OCI-LY3 (cell line): ENCODE measurements at regions not wholly inside any gene's neighbourhood (a gene's known extent, or its start where the extent isn't known, plus 50 kb on each side); places are given as distances from the start of the nearest gene placed in this dataset.

Source experiments
- H2AFZ ChIP-seq: fragments of 200-600, 300-600 bp; shearing (Covaris generic); 2 replicates; pipeline ENCODE4 v1.6.0; 2014; ENCODE audit warnings: antibody characterized with exemption, low read depth, low read length
- H3K27ac ChIP-seq: fragments of 200-600, 300-600 bp; sonication (generic); 2 replicates; pipeline ENCODE4 v1.5.1; 2014; ENCODE audit warnings: mild to moderate bottlenecking, low read length, moderate library complexity, mixed read lengths
- H3K27me3 ChIP-seq: fragments of 200-600, 300-600 bp; sonication (generic); 2 replicates; pipeline ENCODE4 v1.6.1; 2014; ENCODE audit warnings: low read depth, low read length, mixed read lengths
- H3K36me3 ChIP-seq: fragments of 200-600, 300-600 bp; sonication (generic); replicated peaks from 2 replicates; pipeline ENCODE3; 2014; ENCODE audit warnings: low read depth, low read length, mixed read lengths
- H3K4me1 ChIP-seq: fragments of 300-600, 200-600 bp; sonication (generic); 2 replicates; pipeline ENCODE4 v1.6.1; 2014; ENCODE audit warnings: low read length, mixed read lengths
- H3K4me2 ChIP-seq: fragments of 200-600, 300-600 bp; sonication (generic); 2 replicates; pipeline ENCODE4 v1.6.1; 2014; ENCODE audit warnings: low read length, mixed read lengths
- H3K4me3 ChIP-seq: fragments of 300-600, 200-600 bp; sonication (generic); 2 replicates; pipeline ENCODE4 v1.5.1; 2014; ENCODE audit warnings: antibody characterized with exemption, mild to moderate bottlenecking, low read length, moderate library complexity
- H3K79me2 ChIP-seq: fragments of 300-600, 200-600 bp; shearing (Covaris generic); 2 replicates; pipeline ENCODE4 v1.6.1; 2014; ENCODE audit warnings: mild to moderate bottlenecking, low read length, mixed read lengths
- H3K9ac ChIP-seq: fragments of 300-600, 200-600 bp; shearing (Covaris generic); 2 replicates; pipeline ENCODE4 v1.6.0; 2014; ENCODE audit warnings: mild to moderate bottlenecking, low read length, moderate library complexity
- H3K9me3 ChIP-seq: fragments of 200-600, 300-600 bp; shearing (Covaris generic); 2 replicates; pipeline ENCODE4 v1.6.1; 2014; ENCODE audit warnings: low read length, mixed read lengths; ENCODE audit not compliant: insufficient read depth
- H4K20me1 ChIP-seq: fragments of 200-600, 300-600 bp; sonication (generic); 2 replicates; pipeline ENCODE4 v1.6.1; 2016; ENCODE audit warnings: low read length, mixed read lengths; ENCODE audit not compliant: insufficient read depth
- CTCF ChIP-seq: fragments of 200-600, 300-600 bp; sonication (generic); IDR thresholded peaks from 2 replicates; pipeline ENCODE4 v1.5.1; 2014; ENCODE audit warnings: antibody characterized with exemption, low read length, low read depth
- EZH2phosphoT487 ChIP-seq: fragments of 200-600 bp; shearing (Covaris generic); IDR thresholded peaks from 2 replicates; pipeline ENCODE4 v1.6.1; 2018; ENCODE audit warnings: antibody characterized with exemption, mixed run types, low read depth

- Histone ChIP-seq H3K36me3 (no peaks in the 10 kb centered on the region), H3K4me3 (no peak overlapping the region), H3K9ac (no peak overlapping the region), H2AFZ (no peak overlapping the region), H3K27me3 (no peaks in the 10 kb centered on the region), H4K20me1 (no peaks in the 10 kb centered on the region), H3K9me3 (no peaks in the 10 kb centered on the region), H3K27ac (no peak overlapping the region), H3K4me2 (no peak overlapping the region), H3K4me1 (no peaks in the 10 kb centered on the region), H3K79me2 (no peaks in the 10 kb centered on the region)
- TF ChIP-seq CTCF (no peak), EZH2phosphoT487 (no peak)
These were observed 392.3 kb upstream of the ADGRL2 start for GRCh38 chr1:81408419-81408818.

GRCh38 chr1:81407000-81407821 lies 393.5 kb upstream of the ADGRL2 start:
- Histone ChIP-seq H2AFZ (no peak overlapping the region), H3K9me3 (no peaks in the 10 kb centered on the region)

GRCh38 chr1:81406292-81406999 lies 394.3 kb upstream of the ADGRL2 start:
- Histone ChIP-seq H3K79me2 (no peaks in the 10 kb centered on the region), H3K9ac (no peak overlapping the region), H2AFZ (no peak overlapping the region), H3K4me2 (no peak overlapping the region), H3K36me3 (no peaks in the 10 kb centered on the region), H3K27me3 (no peaks in the 10 kb centered on the region), H4K20me1 (no peaks in the 10 kb centered on the region), H3K4me1 (no peaks in the 10 kb centered on the region), H3K9me3 (no peaks in the 10 kb centered on the region), H3K27ac (no peak overlapping the region), H3K4me3 (no peak overlapping the region)
- TF ChIP-seq CTCF (no peak), EZH2phosphoT487 (no peak)

More at GRCh38 chr1:81407000-81407821, 393.5 kb upstream of the ADGRL2 start:
- no peaks in the 10 kb centered on the region for H3K27me3 ChIP-seq
- H3K27ac ChIP-seq, result no peak overlapping the region
- no peak for TF ChIP-seq CTCF
- TF ChIP-seq EZH2phosphoT487, result no peak
- no peaks in the 10 kb centered on the region for H3K36me3 ChIP-seq
- H3K4me3 ChIP-seq, result no peak overlapping the region
- H3K4me2 ChIP-seq, result no peak overlapping the region
- H3K9ac ChIP-seq, result no peak overlapping the region
- no peaks in the 10 kb centered on the region for H3K4me1 ChIP-seq
- no peaks in the 10 kb centered on the region for H3K79me2 ChIP-seq
- no peaks in the 10 kb centered on the region for H4K20me1 ChIP-seq

GRCh38 chr1:81398041-81398440 lies 402.7 kb upstream of the ADGRL2 start:
- Histone ChIP-seq H3K4me1 (no peaks in the 10 kb centered on the region), H4K20me1 (no peaks in the 10 kb centered on the region), H3K4me3 (no peak overlapping the region), H3K27me3 (no peaks in the 10 kb centered on the region), H3K9me3 (no peaks in the 10 kb centered on the region), H3K9ac (no peak overlapping the region), H3K27ac (no peak overlapping the region), H3K79me2 (no peaks in the 10 kb centered on the region), H2AFZ (no peak overlapping the region), H3K4me2 (no peak overlapping the region), H3K36me3 (no peaks in the 10 kb centered on the region)
- TF ChIP-seq CTCF (no peak), EZH2phosphoT487 (no peak)
